HUES48 (cell line): ENCODE measurements at regions not wholly inside any gene's neighbourhood (a gene's known extent, or its start where the extent isn't known, plus 50 kb on each side); places are given as distances from the start of the nearest gene placed in this dataset.
"Not testable (repeated sequence)": the region's sequence is repeated elsewhere in the genome, so short reads cannot be mapped to it uniquely, and the experiment has no call there.

Experiments
- H3K27ac ChIP-seq: one replicate; pipeline ENCODE4 v1.7.0; 2013; ENCODE audit warnings: low read depth, low read length, inconsistent platforms
- H3K27me3 ChIP-seq: 2 replicates; pipeline ENCODE4 v1.6.1; 2013; ENCODE audit warnings: mild to moderate bottlenecking, low read length; ENCODE audit not compliant: control insufficient read depth, insufficient read depth
- H3K36me3 ChIP-seq: 2 replicates; pipeline ENCODE4 v1.6.1; 2013; ENCODE audit warnings: low read length; ENCODE audit not compliant: control insufficient read depth, insufficient read depth
- H3K4me1 ChIP-seq: 2 replicates; pipeline ENCODE4 v1.6.1; 2013; ENCODE audit warnings: mild to moderate bottlenecking, low read length; ENCODE audit not compliant: control insufficient read depth, insufficient read depth
- H3K4me3 ChIP-seq: 2 replicates; pipeline ENCODE4 v1.5.1; 2013; ENCODE audit warnings: mild to moderate bottlenecking, low read depth, low read length
- H3K9ac ChIP-seq: 2 replicates; pipeline ENCODE4 v1.6.1; 2013; ENCODE audit warnings: mild to moderate bottlenecking, low read depth, low read length, moderate library complexity
- H3K9me3 ChIP-seq: 2 replicates; pipeline ENCODE4 v1.6.1; 2013; ENCODE audit warnings: low read length; ENCODE audit not compliant: control insufficient read depth, insufficient read depth

DNA sequence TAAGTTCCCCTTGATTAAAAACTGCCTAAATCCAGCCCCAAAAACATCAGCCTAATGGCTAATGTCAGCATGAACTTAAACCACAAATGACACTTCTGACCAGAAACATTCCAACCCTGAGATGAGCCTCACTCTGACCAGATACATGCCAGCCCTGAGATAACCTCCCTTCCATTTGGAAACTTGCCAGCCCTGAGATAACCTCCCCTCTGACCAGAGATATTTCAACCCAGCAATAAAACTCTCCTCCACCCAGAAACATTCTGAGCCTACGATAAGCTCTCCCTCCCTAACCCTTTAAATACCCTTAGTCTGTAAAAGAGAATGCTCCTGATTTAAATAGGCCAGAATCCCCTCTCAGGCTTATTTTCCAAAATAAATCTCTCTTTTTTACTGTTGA, 1035.7 kb upstream of the NUDT12 start:
- Histone ChIP-seq H3K4me3 (no peak overlapping the region), H3K9me3 (peaks cover 21% of the 10 kb centered on the region), H3K27ac (no peak overlapping the region), H3K27me3 (no peaks in the 10 kb centered on the region), H3K9ac (no peak overlapping the region), H3K36me3 (no peaks in the 10 kb centered on the region), H3K4me1 (no peaks in the 10 kb centered on the region)

DNA sequence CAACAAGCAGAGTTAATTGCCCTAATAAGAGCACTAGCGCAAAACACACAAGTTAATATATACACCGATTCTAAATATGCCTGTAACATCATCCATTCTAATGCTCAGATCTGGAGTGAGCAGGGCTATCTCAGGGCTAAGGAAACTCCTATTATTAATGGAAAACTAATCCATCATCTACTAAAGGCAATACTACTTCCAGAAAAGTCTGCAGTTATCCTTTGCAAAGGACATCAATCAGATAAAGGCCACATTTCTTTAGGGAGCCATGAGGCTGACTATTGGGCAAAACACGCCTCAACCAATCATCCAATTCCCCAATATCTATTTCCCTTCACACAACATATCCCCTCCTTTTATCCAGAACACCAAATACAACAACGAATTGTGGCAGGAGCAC, 1032.3 kb upstream of the NUDT12 start:
- H3K4me3 ChIP-seq, result no peak overlapping the region
- H3K27ac ChIP-seq, result no peak overlapping the region
- H3K4me1 ChIP-seq, result no peaks in the 10 kb centered on the region
- H3K9ac ChIP-seq, result no peak overlapping the region
- peaks cover 25% of the 10 kb centered on the region for H3K9me3 ChIP-seq
- no peaks in the 10 kb centered on the region for H3K27me3 ChIP-seq
- no peaks in the 10 kb centered on the region for H3K36me3 ChIP-seq

DNA sequence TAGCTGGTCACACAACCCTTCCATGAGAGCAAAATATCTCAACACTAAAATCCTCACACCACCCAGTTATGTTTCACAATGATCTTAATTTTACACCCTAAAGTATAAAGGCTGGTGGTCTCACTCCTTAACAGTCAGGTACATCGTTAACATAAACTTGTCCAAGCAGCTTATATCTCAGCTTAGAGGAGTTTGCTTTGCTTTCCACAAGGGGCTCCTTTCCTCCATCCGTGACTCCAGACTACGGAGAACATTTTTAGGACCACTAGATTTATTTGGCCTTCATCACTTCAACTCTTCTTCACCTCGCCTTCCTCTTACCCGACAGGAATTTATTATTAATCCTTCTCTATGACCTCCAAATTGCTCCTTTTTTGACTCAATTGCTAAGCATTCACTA, 1014.1 kb upstream of the NUDT12 start:
- Histone ChIP-seq H3K9me3 (no peaks in the 10 kb centered on the region), H3K4me1 (0 out of 2 replicates have a peak, but pooled peaks cover 6% of the 10 kb centered on the region), H3K4me3 (no peak overlapping the region), H3K9ac (no peak overlapping the region), H3K27ac (no peak overlapping the region), H3K36me3 (no peaks in the 10 kb centered on the region), H3K27me3 (no peaks in the 10 kb centered on the region)

DNA sequence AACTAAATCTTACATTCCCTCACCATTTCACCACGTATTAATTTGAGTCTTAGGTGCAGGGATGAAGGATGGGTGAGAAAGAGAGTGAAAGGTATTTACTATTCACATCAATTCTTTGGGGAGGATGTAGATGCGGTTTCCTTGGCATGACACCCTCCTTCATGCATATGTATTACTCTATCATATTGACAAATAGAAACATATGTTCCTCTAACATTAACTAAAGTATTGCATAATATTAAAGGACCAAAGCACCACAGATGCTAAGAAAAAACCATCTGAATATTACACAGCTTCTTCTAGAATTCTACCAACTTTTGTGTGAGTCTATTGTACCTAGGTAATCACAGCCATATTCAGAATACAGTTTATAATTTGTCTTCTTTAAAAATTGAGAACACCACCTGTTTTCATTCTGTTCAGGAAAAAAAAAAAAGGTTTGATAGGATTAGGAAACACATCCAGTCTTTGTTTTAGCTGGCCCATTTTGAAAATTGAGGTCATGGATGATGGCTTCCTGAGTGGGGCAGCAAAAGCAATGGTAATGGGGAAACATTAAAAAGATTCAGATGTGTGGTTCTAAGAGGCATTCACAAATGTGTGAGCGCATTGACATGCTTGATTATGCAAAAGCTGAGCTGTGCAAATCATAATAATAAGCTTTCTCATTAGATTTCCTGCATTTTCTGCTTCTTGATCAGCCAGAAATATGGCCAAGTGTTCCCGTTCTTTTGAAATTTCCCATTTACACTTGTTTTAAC, 1011.5 kb upstream of the NUDT12 start:
- Histone ChIP-seq H3K36me3 (no peaks in the 10 kb centered on the region), H3K9ac (no peak overlapping the region), H3K27me3 (no peaks in the 10 kb centered on the region), H3K4me3 (no peak overlapping the region), H3K9me3 (no peaks in the 10 kb centered on the region), H3K4me1 (peaks cover 16% of the 10 kb centered on the region; the same call in 1 of the 2 replicates), H3K27ac (no peak overlapping the region)

DNA sequence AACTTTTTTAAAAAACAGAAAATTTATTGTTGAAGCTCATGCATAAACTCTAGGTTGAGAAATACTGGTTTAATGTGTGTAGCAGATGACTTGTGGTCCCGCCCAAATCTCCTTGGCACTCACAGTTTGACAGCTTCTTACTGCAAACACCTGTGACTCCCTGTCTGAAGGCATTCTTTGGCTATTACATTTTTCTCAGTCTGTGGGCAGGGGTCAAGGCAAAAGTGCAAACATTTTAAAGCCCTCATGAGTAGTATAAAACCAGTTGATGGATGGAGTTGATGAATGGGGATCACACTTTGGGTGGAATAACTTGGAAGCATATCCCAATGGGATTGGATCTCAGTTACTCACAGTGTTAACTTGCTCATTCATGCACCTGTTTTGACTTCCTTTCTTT, 1007.0 kb upstream of the NUDT12 start:
- Histone ChIP-seq H3K36me3 (no peaks in the 10 kb centered on the region), H3K27ac (no peak overlapping the region), H3K4me1 (peaks cover 10% of the 10 kb centered on the region; the same call in 1 of the 2 replicates), H3K4me3 (no peak overlapping the region), H3K27me3 (no peaks in the 10 kb centered on the region), H3K9me3 (no peaks in the 10 kb centered on the region), H3K9ac (no peak overlapping the region)

DNA sequence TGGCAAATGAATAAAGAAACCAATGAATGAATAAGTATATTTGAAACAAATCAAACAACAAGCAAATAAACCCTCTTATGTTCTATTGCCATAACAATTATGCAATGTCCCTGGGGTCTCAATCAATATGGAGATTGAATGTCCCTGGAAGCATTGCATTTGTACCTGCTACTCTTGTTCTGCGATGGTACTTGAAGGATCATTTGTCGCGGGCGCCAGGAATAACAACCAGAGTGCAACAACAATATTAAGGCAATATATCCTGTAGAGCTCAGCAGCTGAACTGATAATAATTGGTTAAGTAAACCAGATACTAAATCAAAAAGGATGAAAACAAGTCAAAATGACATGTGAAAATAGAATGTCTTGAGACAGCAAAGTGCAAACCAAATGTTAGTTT, 1001.9 kb upstream of the NUDT12 start:
- Histone ChIP-seq H3K9me3 (no peaks in the 10 kb centered on the region), H3K36me3 (no peaks in the 10 kb centered on the region), H3K4me1 (no peaks in the 10 kb centered on the region), H3K9ac (no peak overlapping the region), H3K27ac (no peak overlapping the region), H3K27me3 (no peaks in the 10 kb centered on the region), H3K4me3 (no peak overlapping the region)

DNA sequence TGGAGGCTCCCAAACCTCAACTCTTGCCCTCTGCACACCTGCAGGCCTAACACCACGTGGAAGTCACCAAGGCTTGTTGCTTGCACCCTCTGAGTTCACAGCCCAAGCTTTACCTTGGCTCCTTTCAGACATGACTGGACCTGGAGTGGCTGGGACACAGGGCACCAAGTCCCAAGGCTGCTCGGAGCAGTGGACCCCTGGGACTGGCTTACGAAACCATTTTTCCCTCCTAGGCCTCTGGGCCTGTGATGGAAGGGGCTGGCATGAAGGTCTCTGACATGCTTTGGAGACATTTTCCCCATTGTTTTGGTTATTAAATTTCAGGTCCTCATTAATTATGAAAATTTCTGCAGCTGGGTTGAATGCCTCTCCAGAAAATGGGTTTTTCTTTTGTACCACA, 994.4 kb upstream of the NUDT12 start:
- Histone ChIP-seq H3K36me3 (no peaks in the 10 kb centered on the region), H3K27ac (no peak overlapping the region), H3K4me1 (no peaks in the 10 kb centered on the region), H3K27me3 (no peaks in the 10 kb centered on the region), H3K4me3 (no peak overlapping the region), H3K9me3 (peaks cover 11% of the 10 kb centered on the region; the same call in 1 of the 2 replicates), H3K9ac (no peak overlapping the region)

DNA sequence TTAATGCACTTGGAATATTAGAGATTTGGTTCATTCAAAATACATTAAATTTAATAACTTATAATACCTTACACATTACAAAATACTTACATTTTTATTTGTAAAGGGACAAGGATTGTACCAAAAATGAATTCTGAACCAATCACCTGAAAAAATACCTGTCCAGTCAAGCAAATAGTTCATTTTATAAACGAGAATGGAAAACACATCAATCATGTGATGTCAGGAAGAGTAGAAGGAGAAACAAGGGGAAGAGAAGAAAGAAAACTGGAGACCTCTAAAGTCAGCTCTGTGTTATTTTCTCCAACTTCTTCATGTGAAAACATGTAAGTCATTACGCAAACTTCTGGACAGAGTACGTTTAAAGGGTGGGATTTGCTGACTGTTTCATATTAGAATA, 989.0 kb upstream of the NUDT12 start:
- Histone ChIP-seq H3K9ac (no peak overlapping the region), H3K4me3 (no peak overlapping the region), H3K4me1 (no peaks in the 10 kb centered on the region), H3K27me3 (no peaks in the 10 kb centered on the region), H3K27ac (no peak overlapping the region), H3K36me3 (no peaks in the 10 kb centered on the region), H3K9me3 (peaks cover 4% of the 10 kb centered on the region; the same call in 1 of the 2 replicates)

DNA sequence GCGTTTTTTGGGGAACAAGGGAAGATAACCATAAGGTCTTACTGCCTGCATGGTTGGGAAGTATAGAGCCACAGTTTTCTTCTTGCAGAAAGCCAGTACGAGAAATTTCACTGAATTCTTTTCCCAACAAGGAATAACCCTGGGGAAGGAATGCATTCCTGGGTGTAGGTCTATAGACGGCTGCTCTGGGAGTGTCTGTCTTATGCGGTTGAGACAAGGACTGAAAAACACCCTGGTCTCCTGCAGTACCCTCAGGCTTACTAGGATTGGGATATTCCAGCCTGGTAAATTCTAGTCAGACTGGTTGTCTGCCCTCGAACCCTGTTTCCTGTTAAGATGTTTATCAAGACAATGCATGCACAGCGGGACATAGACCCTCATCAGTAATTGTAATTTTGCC, 984.3 kb upstream of the NUDT12 start:
- not testable (repeated sequence) for H3K27me3 ChIP-seq, H3K27ac ChIP-seq

DNA sequence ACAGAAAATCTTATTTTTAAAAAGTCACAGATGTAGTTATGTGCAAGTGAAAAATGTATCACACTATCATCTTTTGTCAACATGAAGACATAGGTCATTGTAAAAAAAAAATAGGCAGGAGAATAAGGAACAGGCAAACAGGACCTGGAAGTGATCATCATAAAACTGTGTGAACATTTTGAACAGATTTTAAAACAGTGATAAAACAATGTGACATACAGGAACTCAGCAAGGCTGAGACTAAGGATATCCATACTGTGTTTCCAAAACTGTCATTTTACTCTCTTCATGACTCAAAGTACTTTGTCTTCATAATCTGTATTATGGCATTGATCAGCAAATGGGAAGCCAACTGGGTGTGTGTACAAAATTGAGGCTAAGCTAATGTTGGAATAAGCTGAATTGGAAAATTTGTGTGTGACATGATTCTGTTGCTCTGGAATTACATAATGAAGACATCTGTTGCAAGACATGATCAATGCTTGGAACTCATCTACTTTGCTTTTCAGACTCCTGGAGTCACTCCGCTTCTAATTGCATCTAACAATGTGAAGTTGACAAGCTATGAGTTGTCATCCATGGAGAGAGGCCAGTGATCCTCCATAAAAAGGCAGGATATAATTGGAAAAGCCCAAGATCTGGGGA, 978.7 kb upstream of the NUDT12 start:
- no peaks in the 10 kb centered on the region for H3K36me3 ChIP-seq
- H3K9me3 ChIP-seq, result no peaks in the 10 kb centered on the region
- no peak overlapping the region for H3K27ac ChIP-seq
- peaks cover under 1% of the 10 kb centered on the region; the same call in 1 of the 2 replicates for H3K4me1 ChIP-seq
- no peak overlapping the region for H3K9ac ChIP-seq
- H3K27me3 ChIP-seq, result no peaks in the 10 kb centered on the region
- H3K4me3 ChIP-seq, result no peak overlapping the region

More for the DNA sequence above, 984.3 kb upstream of the NUDT12 start:
- H3K9ac ChIP-seq, H3K4me3 ChIP-seq, H3K9me3 ChIP-seq, H3K4me1 ChIP-seq, H3K36me3 ChIP-seq: not testable (repeated sequence)

DNA sequence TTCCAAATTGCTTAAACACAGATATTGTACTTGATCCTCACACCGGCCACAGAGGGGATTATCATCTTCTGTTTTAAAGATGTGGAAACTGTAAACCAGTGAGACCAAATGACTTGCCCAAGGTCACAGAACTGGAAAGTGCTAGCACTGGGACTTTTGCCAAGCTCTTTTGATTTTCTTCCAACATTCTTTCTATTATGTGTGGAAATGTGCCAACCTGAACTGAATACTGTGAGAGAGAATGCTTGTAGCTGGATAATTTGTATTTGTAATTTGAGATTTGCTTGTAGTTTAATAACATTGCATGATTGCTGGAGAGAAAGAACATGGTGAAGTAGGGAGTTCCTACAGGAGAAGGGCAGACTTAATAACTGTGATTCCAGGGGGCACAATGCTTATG, 977.9 kb upstream of the NUDT12 start:
- Histone ChIP-seq H3K9me3 (no peaks in the 10 kb centered on the region), H3K4me3 (no peak overlapping the region), H3K4me1 (peaks cover 9% of the 10 kb centered on the region), H3K27ac (no peak overlapping the region), H3K9ac (no peak overlapping the region), H3K36me3 (no peaks in the 10 kb centered on the region), H3K27me3 (no peaks in the 10 kb centered on the region)
